GM18511 (cell line): ENCODE measurements at regions not wholly inside any gene's neighbourhood (a gene's known extent, or its start where the extent isn't known, plus 50 kb on each side); places are given as distances from the start of the nearest gene placed in this dataset.

Experiments
- ATAC-seq: cut with Tn5 transposase; IDR thresholded peaks from one replicate; pipeline ENCODE4 v1.9.1; 2021; ENCODE audit warnings: mild to moderate bottlenecking, moderate library complexity; ENCODE audit not compliant: unreplicated experiment

- ATAC-seq, result no peak
Measured at GRCh38 chr10:130483691-130484467, 347.7 kb downstream of the GLRX3 start.

- no peak for ATAC-seq
Measured at GRCh38 chr10:130484468-130485180, 348.4 kb downstream of the GLRX3 start.

- no peak for ATAC-seq
Measured at GRCh38 chr10:130485236-130485957, 349.2 kb downstream of the GLRX3 start.

- ATAC-seq, result no peak
Measured at GRCh38 chr10:130485958-130486895, 350.0 kb downstream of the GLRX3 start.

GRCh38 chr10:130486906-130487305 lies 350.7 kb downstream of the GLRX3 start:
- no peak for ATAC-seq

- ATAC-seq, result no peak
Measured at GRCh38 chr10:130487566-130487965, 351.4 kb downstream of the GLRX3 start.

GRCh38 chr10:130489891-130490290 lies 353.7 kb downstream of the GLRX3 start:
- no peak for ATAC-seq

GRCh38 chr10:130491011-130491692 lies 355.0 kb downstream of the GLRX3 start:
- no peak for ATAC-seq

- no peak for ATAC-seq
Measured at GRCh38 chr10:130491693-130492050, 355.5 kb downstream of the GLRX3 start.

- no peak for ATAC-seq
Measured at GRCh38 chr10:130492266-130492934, 356.2 kb downstream of the GLRX3 start.

GRCh38 chr10:130493021-130493420 lies 356.8 kb downstream of the GLRX3 start:
- no peak for ATAC-seq

- ATAC-seq, result no peak
Measured at GRCh38 chr10:130493446-130494145, 357.4 kb downstream of the GLRX3 start.

- no peak for ATAC-seq
Measured at GRCh38 chr10:130495116-130495862, 359.1 kb downstream of the GLRX3 start.

- no peak for ATAC-seq
Measured at GRCh38 chr10:130495891-130496636, 359.9 kb downstream of the GLRX3 start.

- ATAC-seq, result no peak
Measured at GRCh38 chr10:130497056-130498010, 361.1 kb downstream of the GLRX3 start.

- ATAC-seq, result no peak
Measured at GRCh38 chr10:130498042-130498441, 361.9 kb downstream of the GLRX3 start.
